ENCODE measurements at regions not wholly inside any gene's neighbourhood (a gene's known extent, or its start where the extent isn't known, plus 50 kb on each side); places are given as distances from the start of the nearest gene placed in this dataset.

DNA sequence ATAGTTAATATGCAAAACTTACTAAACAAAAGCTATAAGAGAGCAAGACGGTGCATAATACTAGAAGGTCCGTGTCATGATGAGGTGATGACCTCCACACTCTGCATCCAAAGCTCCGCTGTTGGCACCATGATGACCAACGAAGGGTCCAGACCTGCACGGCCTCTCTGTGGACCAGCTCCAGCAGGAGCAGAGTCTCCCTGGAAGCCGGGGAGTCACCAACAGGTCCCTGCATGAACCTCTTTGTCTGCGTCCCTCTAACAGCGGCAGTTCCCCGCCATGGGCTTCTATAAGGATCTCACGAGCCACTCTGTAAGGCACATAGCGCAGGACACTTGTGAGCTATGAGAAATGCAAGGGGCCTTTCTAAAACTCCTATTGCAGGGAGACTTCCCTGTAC lies 517.3 kb downstream of the BRD1 start:
- TF ChIP-seq, protein P1, sequence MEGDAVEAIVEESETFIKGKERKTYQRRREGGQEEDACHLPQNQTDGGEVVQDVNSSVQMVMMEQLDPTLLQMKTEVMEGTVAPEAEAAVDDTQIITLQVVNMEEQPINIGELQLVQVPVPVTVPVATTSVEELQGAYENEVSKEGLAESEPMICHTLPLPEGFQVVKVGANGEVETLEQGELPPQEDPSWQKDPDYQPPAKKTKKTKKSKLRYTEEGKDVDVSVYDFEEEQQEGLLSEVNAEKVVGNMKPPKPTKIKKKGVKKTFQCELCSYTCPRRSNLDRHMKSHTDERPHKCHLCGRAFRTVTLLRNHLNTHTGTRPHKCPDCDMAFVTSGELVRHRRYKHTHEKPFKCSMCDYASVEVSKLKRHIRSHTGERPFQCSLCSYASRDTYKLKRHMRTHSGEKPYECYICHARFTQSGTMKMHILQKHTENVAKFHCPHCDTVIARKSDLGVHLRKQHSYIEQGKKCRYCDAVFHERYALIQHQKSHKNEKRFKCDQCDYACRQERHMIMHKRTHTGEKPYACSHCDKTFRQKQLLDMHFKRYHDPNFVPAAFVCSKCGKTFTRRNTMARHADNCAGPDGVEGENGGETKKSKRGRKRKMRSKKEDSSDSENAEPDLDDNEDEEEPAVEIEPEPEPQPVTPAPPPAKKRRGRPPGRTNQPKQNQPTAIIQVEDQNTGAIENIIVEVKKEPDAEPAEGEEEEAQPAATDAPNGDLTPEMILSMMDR (IDR thresholded peaks at IDR 0.05), result no peak
- TF ChIP-seq EP300 (IDR thresholded peaks at IDR 0.05), result no peak
